Natural killer cell (primary cell): ENCODE measurements at regions not wholly inside any gene's neighbourhood (a gene's known extent, or its start where the extent isn't known, plus 50 kb on each side); places are given as distances from the start of the nearest gene placed in this dataset.

Source experiments
- ATAC-seq, 3 donors: fragments of 150-1000 bp in 2 of 3; fragments of 200-7000 bp in 1 of 3; cut with Tn5 transposase; 1 replicate in 1 of 3; 2 replicates in 2 of 3; pipeline ENCODE4 v1.10.0; 2021; ENCODE audit warnings: mild to moderate bottlenecking in 2 of 3, moderate library complexity in 2 of 3
- DNase-seq, 2 donors: peaks; one replicate each; pipeline versions ENCODE4 v3.0.0 to v3.0.0-alpha.2; 2013 to 2021; ENCODE audit warnings: mixed read lengths in 1 of 2
- H3K27ac ChIP-seq: one replicate; pipeline ENCODE4 v1.5.1; 2013; ENCODE audit warnings: mild to moderate bottlenecking, low read length
- H3K27me3 ChIP-seq: one replicate; pipeline ENCODE4 v1.6.1; 2013; ENCODE audit warnings: low read length; ENCODE audit not compliant: control insufficient read depth, insufficient read depth
- H3K36me3 ChIP-seq: one replicate; pipeline ENCODE4 v1.6.1; 2013; ENCODE audit warnings: low read length; ENCODE audit not compliant: control insufficient read depth, insufficient read depth
- H3K4me1 ChIP-seq: one replicate; pipeline ENCODE4 v1.6.1; 2013; ENCODE audit warnings: low read length; ENCODE audit not compliant: control insufficient read depth, insufficient read depth
- H3K4me3 ChIP-seq: one replicate; pipeline ENCODE4 v1.5.1; 2013; ENCODE audit warnings: low read length
- H3K9me3 ChIP-seq: one replicate; pipeline ENCODE4 v1.6.1; 2013; ENCODE audit warnings: low read length; ENCODE audit not compliant: control insufficient read depth, insufficient read depth
- H3K27ac Mint-ChIP-seq, 2 donors: one replicate each; pipeline ENCODE4 v1.8.0; 2022; ENCODE audit warnings: mild to moderate bottlenecking in 2 of 2, mixed read lengths in 2 of 2, moderate library complexity in 1 of 2
- H3K27me3 Mint-ChIP-seq, 2 donors: one replicate each; pipeline ENCODE4 v1.8.0; 2022; ENCODE audit warnings: low read depth in 2 of 2, mixed read lengths in 2 of 2
- H3K36me3 Mint-ChIP-seq: one replicate; pipeline ENCODE4 v1.8.0; 2022; ENCODE audit warnings: mixed read lengths
- H3K4me1 Mint-ChIP-seq, 2 donors: one replicate each; pipeline ENCODE4 v1.8.0; 2022; ENCODE audit warnings: mixed read lengths in 2 of 2
- H3K4me3 Mint-ChIP-seq: one replicate; pipeline ENCODE4 v1.8.0; 2022; ENCODE audit warnings: mild to moderate bottlenecking, moderate library complexity, mixed read lengths
- H3K9me3 Mint-ChIP-seq, 2 donors: one replicate each; pipeline ENCODE4 v1.8.0; 2022; ENCODE audit warnings: mixed read lengths in 2 of 2
- WGBS: methylation state at CpG from one replicate; pipeline ENCODE4 v1.1.7; 2013; ENCODE audit warnings: missing lambda C conversion rate; ENCODE audit not compliant: insufficient coverage; 5-methylcytosine and 5-hydroxymethylcytosine counted together
- intact Hi-C: fragments of 100-400 bp; cut with micrococcal nuclease; formaldehyde crosslinking; loops from one replicate; pipeline ENCODE4 v1.14.2; 2022
- TF ChIP-seq, protein P1 (sequence below): fragments of 200-600 bp; IDR thresholded peaks from one replicate; pipeline ENCODE4 v1.8.0; 2022; ENCODE audit warnings: antibody characterized with exemption

- H3K36me3 Mint-ChIP-seq, result no peaks in the 10 kb centered on the region
- H3K4me1 Mint-ChIP-seq, result no peaks in the 10 kb centered on the region
- no peaks in the 10 kb centered on the region for H3K36me3 ChIP-seq
- H3K4me3 Mint-ChIP-seq, result no peak overlapping the region
- H3K27me3 ChIP-seq, result no peaks in the 10 kb centered on the region
- H3K4me3 ChIP-seq, result no peak overlapping the region
- TF ChIP-seq, protein P1, sequence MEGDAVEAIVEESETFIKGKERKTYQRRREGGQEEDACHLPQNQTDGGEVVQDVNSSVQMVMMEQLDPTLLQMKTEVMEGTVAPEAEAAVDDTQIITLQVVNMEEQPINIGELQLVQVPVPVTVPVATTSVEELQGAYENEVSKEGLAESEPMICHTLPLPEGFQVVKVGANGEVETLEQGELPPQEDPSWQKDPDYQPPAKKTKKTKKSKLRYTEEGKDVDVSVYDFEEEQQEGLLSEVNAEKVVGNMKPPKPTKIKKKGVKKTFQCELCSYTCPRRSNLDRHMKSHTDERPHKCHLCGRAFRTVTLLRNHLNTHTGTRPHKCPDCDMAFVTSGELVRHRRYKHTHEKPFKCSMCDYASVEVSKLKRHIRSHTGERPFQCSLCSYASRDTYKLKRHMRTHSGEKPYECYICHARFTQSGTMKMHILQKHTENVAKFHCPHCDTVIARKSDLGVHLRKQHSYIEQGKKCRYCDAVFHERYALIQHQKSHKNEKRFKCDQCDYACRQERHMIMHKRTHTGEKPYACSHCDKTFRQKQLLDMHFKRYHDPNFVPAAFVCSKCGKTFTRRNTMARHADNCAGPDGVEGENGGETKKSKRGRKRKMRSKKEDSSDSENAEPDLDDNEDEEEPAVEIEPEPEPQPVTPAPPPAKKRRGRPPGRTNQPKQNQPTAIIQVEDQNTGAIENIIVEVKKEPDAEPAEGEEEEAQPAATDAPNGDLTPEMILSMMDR, result no peak
- no peak for ATAC-seq
- H3K9me3 Mint-ChIP-seq, result no peaks in the 10 kb centered on the region
- H3K27ac ChIP-seq, result no peak overlapping the region
- H3K27ac Mint-ChIP-seq, result no peak overlapping the region
- no peak for DNase-seq
- H3K4me1 ChIP-seq, result no peaks in the 10 kb centered on the region
- H3K9me3 ChIP-seq, result no peaks in the 10 kb centered on the region
- intact Hi-C loops, result no loop called here
- H3K27me3 Mint-ChIP-seq, result peaks cover 4 to 5% of the 10 kb centered on the region in 2 donors
- 91% methylated on average over 5 of the region's 6 CpGs for WGBS
Observed at GRCh38 chr1:222275729-222276465, 272.0 kb downstream of the HHIPL2 start.

DNA sequence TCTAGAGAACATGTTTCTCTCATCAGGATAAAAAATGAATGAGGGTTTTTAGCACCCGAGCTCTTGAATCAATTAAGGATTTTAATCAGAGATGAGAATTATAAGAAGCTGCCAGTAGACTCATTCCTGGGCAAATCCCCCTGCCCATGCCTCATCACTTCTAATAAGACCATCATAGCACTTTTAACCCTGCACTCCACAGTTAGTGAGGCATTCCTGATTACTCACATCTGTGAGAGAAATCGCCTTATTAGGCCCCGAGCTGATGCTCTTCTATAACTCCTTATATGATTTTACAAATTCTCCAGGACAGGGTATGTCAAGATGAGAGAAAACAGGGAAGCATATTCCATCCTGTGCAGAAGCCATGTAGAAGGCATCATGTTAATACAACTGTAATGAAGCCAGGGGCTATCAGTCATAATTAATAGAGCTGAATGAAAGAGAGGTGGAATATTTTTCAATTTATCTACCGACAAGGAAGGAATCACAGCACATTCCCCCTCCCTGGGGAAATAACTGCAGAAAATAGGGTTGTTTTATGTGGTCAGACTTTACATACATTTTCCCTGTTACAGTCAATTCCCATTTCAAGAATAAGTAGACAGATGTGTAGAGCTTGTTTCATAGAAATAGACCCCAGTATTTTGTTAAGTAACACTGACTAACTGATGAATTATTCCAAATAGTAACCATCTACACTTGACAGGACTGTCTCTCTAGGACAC, 272.7 kb downstream of the HHIPL2 start:
- Histone ChIP-seq H3K4me1 (no peaks in the 10 kb centered on the region), H3K4me3 (no peak overlapping the region), H3K27me3 (no peaks in the 10 kb centered on the region), H3K36me3 (no peaks in the 10 kb centered on the region), H3K27ac (no peak overlapping the region), H3K9me3 (no peaks in the 10 kb centered on the region)
- no peak for ATAC-seq
- no peak for DNase-seq
- intact Hi-C loops, result no loop called here
- 89% methylated on average over 3 of the region's 4 CpGs for WGBS
- H3K9me3 Mint-ChIP-seq, result no peaks in the 10 kb centered on the region
- TF ChIP-seq, protein P1, result no peak
- H3K36me3 Mint-ChIP-seq, result no peaks in the 10 kb centered on the region
- no peak overlapping the region for H3K27ac Mint-ChIP-seq
- no peak overlapping the region for H3K4me3 Mint-ChIP-seq
- H3K27me3 Mint-ChIP-seq, result peaks cover 5 to 10% of the 10 kb centered on the region in 2 donors
- H3K4me1 Mint-ChIP-seq, result no peaks in the 10 kb centered on the region

DNA sequence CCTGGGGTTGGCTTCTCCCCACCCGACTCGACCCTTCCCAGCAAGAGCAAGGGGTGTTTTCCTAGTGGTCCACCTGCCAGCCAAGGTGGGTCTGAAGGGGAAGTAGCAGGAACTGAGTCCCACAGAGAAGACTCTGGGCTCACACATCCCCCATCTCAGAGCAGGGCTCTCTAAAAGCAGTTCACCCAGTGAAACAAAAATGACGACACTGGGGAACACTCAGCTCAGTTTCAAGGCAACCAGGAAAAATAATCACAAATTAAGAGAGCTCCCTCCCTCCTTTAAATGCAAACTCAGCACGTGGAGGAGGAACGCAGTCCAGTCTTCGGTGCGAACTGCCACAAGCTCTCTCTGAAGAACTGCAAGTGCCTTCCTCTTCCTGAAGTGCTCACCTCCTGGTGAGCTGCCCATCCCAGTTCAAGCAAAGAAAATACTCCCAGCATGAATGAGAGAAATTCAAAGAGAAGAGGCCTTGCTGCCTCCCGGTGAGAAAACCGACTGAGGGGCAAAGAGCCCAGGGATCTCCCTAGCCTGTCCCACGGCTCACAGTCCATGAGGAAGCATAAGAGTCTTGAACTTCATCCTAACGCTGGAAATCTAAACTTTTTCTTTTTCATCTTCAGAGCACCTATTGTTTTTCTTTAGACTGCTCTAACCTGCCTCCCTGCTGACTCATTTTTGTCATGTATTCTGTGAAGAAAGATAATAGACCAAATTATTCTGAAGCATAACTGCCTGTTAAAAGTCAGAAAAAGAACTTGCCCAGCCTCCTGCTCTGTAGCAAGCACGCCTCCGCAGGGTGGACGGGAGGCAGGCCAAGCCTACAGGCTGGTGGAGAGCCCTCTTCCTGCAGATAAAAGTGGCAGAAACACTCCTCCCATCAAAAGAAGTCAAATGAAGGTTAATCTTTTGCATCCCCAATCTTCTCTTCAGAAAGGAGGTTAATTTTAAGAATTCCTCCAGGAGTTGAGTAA, 281.4 kb downstream of the HHIPL2 start:
- H3K27ac ChIP-seq, result no peak overlapping the region
- H3K9me3 ChIP-seq, result no peaks in the 10 kb centered on the region
- intact Hi-C loops, result no loop called here

More for the DNA sequence above, 281.4 kb downstream of the HHIPL2 start:
- no peaks in the 10 kb centered on the region for H3K36me3 Mint-ChIP-seq
- TF ChIP-seq, protein P1, result no peak
- Histone ChIP-seq H3K4me3 (no peak overlapping the region), H3K27me3 (no peaks in the 10 kb centered on the region), H3K36me3 (no peaks in the 10 kb centered on the region), H3K4me1 (no peaks in the 10 kb centered on the region)
- H3K9me3 Mint-ChIP-seq, result no peaks in the 10 kb centered on the region
- no peak overlapping the region for H3K4me3 Mint-ChIP-seq
- H3K4me1 Mint-ChIP-seq, result no peaks in the 10 kb centered on the region
- ATAC-seq (no peak), DNase-seq (no peak)
- H3K27me3 Mint-ChIP-seq, result peaks cover 6 to 23% of the 10 kb centered on the region in 2 donors
- H3K27ac Mint-ChIP-seq, result no peak overlapping the region
- WGBS, result 44% methylated on average over 14 of the region's 14 CpGs
